ENCODE measurements at regions not wholly inside any gene's neighbourhood (a gene's known extent, or its start where the extent isn't known, plus 50 kb on each side); places are given as distances from the start of the nearest gene placed in this dataset.

GRCh38 chr21:24870633-24871032 lies 736.6 kb downstream of the MRPL39 start:
- TF ChIP-seq EZH2 (IDR thresholded peaks at IDR 0.05; ENCODE audit: insufficient read depth, poor library complexity, severe bottlenecking) (no peak), EZH2phosphoT487 (IDR thresholded peaks at IDR 0.05; ENCODE audit: insufficient read depth, low read depth) (no peak)

Data from GM23248 (cell line).